ENCODE measurements at regions not wholly inside any gene's neighbourhood (a gene's known extent, or its start where the extent isn't known, plus 50 kb on each side); places are given as distances from the start of the nearest gene placed in this dataset.

DNA sequence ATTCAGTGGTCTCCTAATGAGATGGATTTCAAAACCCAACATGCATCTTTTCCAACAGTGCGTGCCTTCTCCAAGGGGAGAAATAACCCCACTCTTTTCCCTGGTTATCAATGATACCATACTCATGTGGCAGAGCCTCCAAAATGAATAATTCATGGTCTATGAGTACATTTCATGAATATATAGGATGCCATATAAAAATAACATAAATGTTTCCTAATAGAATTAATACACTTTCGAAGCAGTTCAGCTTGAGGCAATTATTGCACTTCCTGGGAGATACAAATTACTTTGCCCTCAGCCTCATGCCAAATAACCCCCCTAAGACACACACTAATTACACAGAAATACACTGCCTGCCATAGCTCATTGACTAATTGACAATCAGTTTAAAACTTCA, 318.6 kb downstream of the ZSWIM6 start:
- Histone ChIP-seq H3K9ac (ENCODE audit: low read depth in 1 of 2, low read length in 2 of 2) (no peak overlapping the region), H3K9me3 (ENCODE audit: control insufficient read depth in 4 of 4, low read length in 3 of 4) (no peaks in the 10 kb centered on the region), H3K4me1 (ENCODE audit: control insufficient read depth in 4 of 4, insufficient read depth in 4 of 4, low read length in 3 of 4) (no peaks in the 10 kb centered on the region), H3K36me3 (ENCODE audit: control insufficient read depth in 4 of 4, insufficient read depth in 3 of 4, low read depth in 1 of 4, low read length in 3 of 4) (no peaks in the 10 kb centered on the region), H3K27ac (ENCODE audit: low read depth in 1 of 2, low read length in 2 of 2) (no peak overlapping the region), H3K27me3 (ENCODE audit: control insufficient read depth in 4 of 4, insufficient read depth in 4 of 4, low read length in 3 of 4) (no peaks in the 10 kb centered on the region), H3K4me3 (ENCODE audit: low read depth in 1 of 3, low read length in 3 of 3) (no peak overlapping the region)
- TF ChIP-seq EGR1 (IDR thresholded peaks at IDR 0.05; ENCODE audit: low read depth in 2 of 2): no peak
- 97% methylated on average over 2 of the region's 2 CpGs for WGBS
- DNase-seq (ENCODE audit: low spot score): no peak

GRCh38 chr5:61651195-61651594, 319.1 kb downstream of the ZSWIM6 start:
- no peaks in the 10 kb centered on the region for H3K27me3 ChIP-seq (ENCODE audit: control insufficient read depth in 4 of 4, insufficient read depth in 4 of 4, low read length in 3 of 4)
- no peak for TF ChIP-seq EGR1 (IDR thresholded peaks at IDR 0.05; ENCODE audit: low read depth in 2 of 2)
- no peak for TF ChIP-seq ATF3 (IDR thresholded peaks at IDR 0.05)
- no peak for TF ChIP-seq FOXA2 (IDR thresholded peaks at IDR 0.05)
- TF ChIP-seq SP1 (IDR thresholded peaks at IDR 0.05): no peak
- TF ChIP-seq FOXA1 (IDR thresholded peaks at IDR 0.05): no peak
- TF ChIP-seq, protein P1, sequence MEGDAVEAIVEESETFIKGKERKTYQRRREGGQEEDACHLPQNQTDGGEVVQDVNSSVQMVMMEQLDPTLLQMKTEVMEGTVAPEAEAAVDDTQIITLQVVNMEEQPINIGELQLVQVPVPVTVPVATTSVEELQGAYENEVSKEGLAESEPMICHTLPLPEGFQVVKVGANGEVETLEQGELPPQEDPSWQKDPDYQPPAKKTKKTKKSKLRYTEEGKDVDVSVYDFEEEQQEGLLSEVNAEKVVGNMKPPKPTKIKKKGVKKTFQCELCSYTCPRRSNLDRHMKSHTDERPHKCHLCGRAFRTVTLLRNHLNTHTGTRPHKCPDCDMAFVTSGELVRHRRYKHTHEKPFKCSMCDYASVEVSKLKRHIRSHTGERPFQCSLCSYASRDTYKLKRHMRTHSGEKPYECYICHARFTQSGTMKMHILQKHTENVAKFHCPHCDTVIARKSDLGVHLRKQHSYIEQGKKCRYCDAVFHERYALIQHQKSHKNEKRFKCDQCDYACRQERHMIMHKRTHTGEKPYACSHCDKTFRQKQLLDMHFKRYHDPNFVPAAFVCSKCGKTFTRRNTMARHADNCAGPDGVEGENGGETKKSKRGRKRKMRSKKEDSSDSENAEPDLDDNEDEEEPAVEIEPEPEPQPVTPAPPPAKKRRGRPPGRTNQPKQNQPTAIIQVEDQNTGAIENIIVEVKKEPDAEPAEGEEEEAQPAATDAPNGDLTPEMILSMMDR (IDR thresholded peaks at IDR 0.05; ENCODE audit: low read depth, low read length, missing input control): no peak
- no peak for TF ChIP-seq JUND (IDR thresholded peaks at IDR 0.05)
- TF ChIP-seq NR2F2 (IDR thresholded peaks at IDR 0.05): no peak
- TF ChIP-seq, protein P2, sequence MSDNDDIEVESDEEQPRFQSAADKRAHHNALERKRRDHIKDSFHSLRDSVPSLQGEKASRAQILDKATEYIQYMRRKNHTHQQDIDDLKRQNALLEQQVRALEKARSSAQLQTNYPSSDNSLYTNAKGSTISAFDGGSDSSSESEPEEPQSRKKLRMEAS (IDR thresholded peaks at IDR 0.05): no peak
- no peak for TF ChIP-seq REST (IDR thresholded peaks at IDR 0.05)
- TF ChIP-seq ZBTB33 (IDR thresholded peaks at IDR 0.05): no peak
- TF ChIP-seq YY1 (IDR thresholded peaks at IDR 0.05): no peak
- no peak for TF ChIP-seq HNF4G (IDR thresholded peaks at IDR 0.05)
- TF ChIP-seq RXRA (IDR thresholded peaks at IDR 0.05): no peak
- 93% methylated on average over 2 of the region's 2 CpGs for WGBS

More at GRCh38 chr5:61651195-61651594, 319.1 kb downstream of the ZSWIM6 start:
- H3K9me3 ChIP-seq (ENCODE audit: control insufficient read depth in 4 of 4, low read length in 3 of 4): no peaks in the 10 kb centered on the region
- H3K36me3 ChIP-seq (ENCODE audit: control insufficient read depth in 4 of 4, insufficient read depth in 3 of 4, low read depth in 1 of 4, low read length in 3 of 4): no peaks in the 10 kb centered on the region
- H3K4me1 ChIP-seq (ENCODE audit: control insufficient read depth in 4 of 4, insufficient read depth in 4 of 4, low read length in 3 of 4): no peaks in the 10 kb centered on the region
- H3K4me3 ChIP-seq (ENCODE audit: low read depth in 1 of 3, low read length in 3 of 3): no peak overlapping the region
- no peak for DNase-seq (ENCODE audit: low spot score)
- H3K27ac ChIP-seq (ENCODE audit: low read depth in 1 of 2, low read length in 2 of 2): no peak overlapping the region
- H3K9ac ChIP-seq (ENCODE audit: low read depth in 1 of 2, low read length in 2 of 2): no peak overlapping the region
